ENCODE measurements at regions not wholly inside any gene's neighbourhood (a gene's known extent, or its start where the extent isn't known, plus 50 kb on each side); places are given as distances from the start of the nearest gene placed in this dataset.

DNA sequence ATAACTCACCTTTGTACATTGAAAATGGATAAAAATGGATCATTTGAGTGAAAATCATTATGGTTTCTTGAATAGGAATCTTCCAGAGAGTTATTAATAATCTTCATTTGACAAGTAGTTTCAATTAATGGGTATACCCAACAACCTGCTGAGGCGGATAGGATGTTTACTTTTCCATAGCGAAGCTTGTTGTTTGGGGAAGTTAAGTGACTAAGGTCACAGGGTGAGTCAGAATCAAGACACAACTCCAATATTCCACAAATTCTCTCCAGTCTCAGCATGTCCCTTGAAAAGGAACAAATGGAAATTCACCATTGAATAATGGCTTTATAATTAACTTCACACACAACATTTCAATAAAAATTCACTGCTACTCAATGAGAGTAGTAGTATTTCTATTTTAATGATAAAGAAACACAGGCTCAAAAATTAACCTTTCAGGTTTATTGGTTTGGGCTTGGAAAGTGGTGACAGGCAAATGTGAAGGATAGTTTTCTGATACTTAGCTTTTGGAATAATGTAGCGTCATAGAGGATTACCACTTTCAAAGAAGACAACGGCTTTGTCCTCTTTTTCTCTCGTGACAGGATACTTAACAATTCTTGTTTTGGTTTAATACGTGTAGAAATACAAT is 211.3 kb downstream of the GPD2 start:
- DNase-seq = no peak

DNA sequence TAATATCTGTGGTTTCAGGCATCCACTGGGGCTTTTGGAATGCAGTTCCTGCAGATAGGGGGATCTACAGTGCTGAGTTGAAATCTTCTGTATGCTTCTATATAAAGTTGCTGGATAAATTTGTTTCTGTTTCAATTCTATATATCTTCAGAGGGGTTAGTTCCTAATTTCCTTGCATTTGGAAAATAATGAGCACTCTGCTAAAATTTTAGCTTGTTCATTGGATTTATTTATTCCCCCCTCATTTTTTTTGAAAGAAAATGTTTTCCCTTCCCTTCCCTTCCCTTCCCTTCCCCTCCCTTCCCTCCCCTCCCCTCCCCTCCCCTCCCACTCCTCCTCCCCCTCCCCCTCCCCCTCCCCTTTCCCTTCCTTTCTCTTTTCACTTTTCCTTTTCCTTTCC is 212.3 kb downstream of the GPD2 start:
- no peak for DNase-seq

DNA sequence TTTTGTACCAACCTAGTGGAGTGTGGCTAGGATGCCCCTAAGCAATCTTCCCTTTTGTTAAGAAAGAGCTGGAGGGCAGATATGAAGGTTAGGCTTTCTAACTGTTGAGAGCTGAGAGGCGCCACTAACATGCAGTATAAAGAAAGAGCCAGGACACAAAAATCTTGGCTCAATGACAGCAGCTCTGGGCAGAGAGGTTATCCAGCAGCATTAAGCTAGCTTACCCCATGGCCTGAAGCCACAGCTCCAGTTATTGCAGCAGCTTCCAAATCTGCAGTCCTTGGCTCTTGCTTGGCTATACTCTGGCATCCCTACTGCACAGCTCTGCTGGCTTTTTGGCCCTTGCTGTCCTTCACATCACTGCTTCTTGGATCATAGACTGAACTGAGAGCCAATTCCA is 213.4 kb downstream of the GPD2 start:
- DNase-seq = no peak

DNA sequence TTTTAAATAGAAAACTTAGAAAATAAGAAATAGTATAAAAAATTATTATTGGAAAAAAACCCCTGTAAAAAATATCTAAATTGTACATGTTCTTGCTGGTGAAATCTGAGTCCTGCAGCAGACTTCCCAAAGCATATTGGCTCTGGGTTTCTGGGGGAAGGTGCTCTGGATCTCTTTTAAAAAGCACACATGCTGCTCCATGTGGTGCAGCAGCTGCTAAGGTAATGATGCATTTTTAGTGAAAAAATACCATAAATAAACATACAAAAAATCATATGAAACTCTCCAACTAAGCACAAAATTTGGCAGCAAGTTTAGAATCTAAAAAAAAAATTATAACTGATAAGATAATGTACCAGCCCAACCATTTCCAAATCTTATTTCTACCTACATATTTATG is 216.5 kb downstream of the GPD2 start:
- no peak for DNase-seq

DNA sequence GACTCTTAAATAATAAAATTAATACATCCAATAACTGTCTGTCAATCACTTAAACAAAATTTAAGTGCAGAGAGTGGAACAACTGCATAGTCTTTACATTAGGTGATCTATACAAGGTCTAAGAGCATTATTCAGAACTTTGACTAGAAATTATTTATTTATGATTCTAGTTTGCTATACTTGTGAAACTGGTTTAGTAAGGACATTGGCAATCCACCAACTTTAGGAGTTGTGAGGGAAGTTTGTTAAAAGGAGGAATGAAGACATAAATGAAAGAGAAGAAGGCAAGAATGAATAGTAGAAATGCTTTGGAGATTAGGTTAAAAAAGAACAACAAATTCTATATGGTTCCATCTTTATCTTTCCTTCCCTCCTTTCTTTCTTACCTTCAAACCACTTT is 217.5 kb downstream of the GPD2 start:
- DNase-seq = no peak

DNA sequence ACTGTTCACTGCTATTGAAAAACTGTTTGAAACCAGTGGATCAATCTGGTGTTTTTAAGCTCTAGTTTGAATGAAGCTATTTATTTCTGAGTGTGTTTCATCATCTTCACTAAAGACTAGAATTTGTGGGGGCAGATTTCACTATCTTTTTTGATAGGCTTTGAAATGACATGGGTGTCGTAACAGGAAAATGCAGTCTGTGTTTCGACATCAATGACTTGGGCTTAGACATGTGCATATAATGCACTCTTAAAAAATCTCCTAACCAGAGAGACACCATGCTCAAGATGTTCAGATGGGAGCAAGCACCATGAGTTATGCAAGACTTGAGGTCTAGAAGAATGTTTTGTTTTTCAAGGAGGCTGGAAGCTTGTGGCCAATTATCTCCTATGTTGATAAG is 221.6 kb downstream of the GPD2 start:
- peak; percentile 34 for DNase-seq

DNA sequence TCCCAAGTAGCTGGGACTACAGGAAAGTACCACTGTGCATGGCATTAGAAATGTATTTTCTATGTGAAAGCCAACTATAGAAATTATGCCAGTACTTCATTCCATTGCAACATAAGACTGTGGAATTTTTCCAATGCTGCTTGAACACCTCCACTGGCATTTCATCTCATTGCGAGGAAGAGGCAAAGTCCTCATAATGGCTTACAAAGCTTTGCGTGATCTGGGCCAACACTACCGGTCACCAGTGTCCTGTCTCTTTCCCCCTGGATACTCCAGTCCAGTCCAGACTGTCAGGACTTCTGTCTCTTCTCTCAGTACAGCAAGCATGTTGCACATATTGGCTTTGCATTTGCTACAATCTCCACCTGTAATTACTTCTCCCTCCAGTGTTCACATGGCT is 223.5 kb downstream of the GPD2 start:
- DNase-seq = no peak

DNA sequence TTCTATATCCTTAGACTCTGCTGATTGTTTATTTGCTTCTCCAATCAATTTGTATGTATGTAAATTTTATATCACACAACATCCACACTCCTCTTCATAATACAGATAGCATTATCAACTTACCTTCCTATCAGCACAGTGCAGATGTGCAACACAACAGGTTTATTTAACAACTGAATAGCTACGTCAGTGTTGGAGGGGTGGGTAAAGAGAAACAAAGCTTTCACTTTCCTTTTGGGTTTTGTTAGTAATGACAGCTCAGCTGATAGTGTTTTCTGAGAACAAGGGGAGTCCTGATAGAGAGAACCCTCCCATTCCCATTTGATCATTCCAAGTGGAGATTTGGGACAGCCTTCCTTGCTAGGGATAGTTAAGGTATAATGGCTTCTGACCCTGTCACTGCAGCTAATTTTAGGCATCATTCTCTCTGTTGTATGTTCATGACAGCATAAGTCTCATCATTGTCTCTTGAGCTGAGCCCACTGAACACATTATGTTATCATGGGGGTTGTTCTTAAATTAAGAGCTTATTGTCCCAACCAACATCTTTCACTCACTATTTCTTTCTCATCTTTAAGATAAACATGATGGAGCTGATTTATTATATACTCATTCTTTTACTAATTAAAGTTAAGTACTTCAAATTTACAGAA is 227.7 kb downstream of the GPD2 start:
- no peak for DNase-seq

DNA sequence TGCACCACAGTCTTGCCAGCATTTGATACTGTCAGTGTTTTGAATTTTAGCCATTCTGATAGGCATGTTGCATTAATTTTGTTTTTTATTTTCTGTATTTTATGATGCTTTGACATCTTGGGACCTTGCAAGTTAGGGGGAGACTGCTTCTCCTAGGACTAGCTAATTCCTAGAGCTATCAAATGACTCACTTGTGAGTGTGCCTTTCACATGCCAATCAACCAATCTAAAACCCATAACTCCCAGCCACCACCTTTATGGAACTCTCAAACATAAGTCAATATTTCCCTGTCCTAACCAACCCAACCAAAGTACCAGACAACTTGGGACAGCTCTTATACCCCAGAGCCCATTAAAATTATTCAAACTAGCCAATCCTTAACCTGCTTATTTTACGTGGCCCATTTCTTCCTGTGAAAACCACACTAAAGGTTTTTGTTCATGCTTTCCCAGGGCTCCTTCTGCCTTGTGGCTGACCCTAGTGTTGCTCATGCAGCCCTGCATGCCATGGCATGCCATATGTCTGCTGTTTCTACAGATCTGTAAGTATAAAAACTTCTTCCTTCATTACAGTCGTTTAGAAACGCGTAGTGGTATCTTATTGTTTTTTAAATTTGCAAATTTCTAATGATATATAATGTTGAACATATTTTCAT is 230.1 kb downstream of the GPD2 start:
- DNase-seq = no peak

DNA sequence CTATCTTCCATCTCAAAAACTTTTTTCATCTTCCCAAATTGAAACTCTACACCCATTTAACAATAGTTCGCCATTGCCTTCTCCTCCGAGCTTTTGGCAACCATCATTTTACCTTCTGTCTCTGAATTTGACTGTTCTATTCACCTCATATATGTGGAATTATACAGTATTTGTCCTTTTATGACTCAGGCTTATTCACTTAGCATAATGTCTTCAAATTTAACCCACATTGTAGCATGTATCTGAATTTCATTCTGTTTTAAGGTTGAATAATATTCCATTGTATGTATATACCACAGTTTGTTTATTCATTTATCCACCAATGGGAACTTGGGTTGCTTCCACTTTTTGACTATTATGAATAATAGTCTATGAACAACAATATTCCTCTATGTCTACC is 233.9 kb downstream of the GPD2 start:
- DNase-seq = no peak

DNA sequence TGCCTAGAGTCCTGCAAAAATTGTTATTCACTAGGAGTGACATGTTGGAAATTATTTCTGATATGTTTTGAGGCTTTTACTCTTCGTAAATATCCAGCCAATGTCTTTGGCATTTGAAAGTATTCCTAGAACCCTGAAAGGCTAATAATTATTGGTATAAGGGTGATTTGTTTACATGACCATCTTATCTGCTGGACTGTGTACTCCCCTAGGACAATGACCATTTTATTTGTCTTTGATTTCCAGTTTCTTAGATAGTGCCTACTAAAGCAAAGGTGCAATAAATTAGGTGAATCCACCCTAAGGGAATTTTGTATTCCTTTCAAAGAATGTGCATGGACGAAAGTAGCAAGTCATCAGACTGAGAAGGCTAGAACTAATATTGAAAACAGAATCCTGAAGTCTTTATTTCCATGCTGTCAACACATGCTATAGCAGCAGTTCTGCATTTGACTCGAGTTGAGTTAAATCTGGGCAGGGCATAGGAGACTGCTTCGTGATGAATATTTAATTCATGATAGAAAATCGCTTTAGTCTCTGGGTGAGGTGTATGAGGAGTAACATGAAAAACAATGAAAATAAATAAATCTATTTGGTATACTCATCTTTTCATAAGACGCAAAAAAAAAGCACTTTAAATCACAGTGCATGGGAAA is 235.7 kb downstream of the GPD2 start:
- no peak for DNase-seq

DNA sequence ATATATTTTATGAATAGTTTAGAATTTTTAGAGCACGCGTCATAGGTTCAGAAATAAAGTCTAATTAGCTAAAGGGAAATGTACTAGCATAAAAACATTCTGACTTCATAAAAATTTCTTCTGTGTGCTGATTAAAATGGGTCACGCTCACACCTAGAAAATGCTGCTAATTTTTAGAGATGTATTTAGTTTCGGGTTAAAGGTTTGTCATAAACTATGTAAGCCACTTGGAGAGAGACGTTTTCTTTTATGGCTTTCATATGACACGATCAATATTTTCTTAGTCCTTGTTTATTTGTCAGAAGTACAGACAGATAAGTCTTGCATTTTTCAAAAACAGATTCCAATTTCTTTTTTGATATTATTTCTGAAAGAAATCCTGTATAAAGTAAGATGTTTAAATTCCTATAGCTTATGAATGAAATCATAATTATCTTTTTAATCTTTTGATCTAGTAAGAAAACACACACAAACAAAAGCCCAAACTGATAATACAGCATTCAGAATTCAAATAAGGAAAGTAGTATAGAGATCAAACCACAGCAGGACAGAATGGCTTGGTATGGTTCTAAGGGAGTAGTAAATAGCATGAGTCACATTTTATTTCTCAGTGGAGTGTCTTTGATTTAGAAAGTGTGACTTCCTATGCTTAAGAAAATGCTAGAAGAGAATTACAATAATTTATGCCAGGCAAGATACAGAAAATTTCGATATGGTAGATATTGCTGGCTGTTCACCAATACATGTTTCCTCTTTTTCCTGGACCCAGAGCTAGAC is 236.6 kb downstream of the GPD2 start:
- DNase-seq = no peak

DNA sequence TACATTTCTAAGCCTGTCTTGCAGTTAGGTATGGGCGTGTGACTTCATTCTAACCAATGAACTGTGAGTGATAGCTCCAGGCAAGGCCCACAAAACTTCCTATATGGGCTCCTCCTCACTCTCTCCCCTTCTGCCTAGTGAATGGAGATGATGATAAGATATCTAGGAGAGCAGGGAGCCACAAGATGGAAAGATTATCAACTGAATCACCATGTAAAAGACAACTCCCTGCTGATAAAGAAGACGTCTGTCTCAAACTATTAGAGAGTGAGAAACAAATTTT is 237.1 kb downstream of the GPD2 start:
- DNase-seq = no peak

DNA sequence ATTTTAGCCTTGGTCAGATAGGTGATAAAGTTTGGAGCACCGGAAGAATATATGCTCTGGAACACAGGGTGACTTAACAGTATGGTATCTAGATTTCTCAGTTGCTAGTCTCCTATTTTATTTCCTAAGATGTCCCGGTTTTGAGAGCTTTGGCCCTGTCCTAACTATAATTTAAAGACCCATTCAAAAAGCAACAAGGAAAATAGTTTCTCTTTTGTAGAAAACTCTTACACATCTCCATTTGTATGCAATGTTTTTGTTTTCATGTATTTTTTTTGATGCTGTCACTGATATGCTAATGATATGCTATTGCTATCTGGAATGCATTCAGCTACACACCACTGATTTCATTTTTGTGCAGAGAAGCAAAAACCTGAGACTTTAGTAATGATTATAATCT is 237.8 kb downstream of the GPD2 start:
- DNase-seq = no peak

DNA sequence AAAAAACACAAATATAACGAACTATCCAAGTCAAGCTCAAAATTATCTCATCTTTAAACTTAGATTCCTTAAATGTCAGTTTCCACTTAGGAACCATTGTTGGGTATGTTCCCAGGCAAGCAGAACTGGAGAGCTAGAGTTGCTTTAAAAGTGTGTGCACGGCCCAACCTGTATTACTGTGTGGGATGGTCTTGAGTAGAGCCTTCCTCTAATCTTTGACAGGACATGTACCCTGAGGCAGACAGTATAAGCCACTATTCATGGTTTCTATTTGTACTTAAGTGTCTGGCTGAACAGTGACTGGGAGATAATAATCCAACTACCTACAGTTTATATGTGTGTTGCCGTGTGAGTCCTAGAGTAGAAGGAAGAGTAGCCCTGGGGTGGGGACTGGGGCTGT is 239.7 kb downstream of the GPD2 start:
- DNase-seq = no peak

DNA sequence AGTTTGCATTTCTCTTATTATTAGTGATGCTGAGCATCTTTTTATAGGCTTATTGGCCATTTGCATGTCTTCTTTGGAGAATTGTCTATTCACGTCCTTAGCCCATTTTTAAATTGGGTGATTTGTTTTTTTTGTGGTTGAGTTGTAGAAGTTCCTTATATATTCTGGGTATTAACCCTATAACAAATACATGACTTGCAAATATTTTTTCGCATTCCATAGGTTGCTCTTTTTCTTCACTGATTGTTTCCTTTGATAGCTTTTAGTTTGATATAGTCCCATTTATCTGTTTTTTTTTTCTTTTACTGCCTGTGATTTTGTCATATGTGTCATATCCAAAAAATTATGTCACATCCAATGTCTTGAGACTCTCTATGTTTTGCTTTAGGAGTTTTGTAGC is 243.6 kb downstream of the GPD2 start:
- DNase-seq = no peak

DNA sequence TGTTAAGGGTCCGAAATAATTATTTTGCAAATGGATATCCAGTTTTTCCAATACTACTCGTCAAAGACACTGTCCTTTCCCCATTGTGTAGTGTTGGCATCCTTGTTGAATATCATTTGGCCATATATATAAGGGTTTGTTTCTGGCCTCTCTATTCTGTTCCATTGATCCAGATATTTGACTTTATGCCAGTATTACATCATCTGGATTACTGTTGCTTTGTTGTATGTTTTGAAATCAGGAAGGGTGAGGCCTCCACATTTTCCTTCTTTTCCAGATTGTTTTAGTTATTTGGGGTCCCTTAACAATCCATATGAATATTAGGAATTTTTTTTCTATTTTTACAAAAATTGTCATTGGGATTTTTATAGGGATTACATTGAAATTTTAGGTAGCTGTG is 244.1 kb downstream of the GPD2 start:
- DNase-seq = no peak

DNA sequence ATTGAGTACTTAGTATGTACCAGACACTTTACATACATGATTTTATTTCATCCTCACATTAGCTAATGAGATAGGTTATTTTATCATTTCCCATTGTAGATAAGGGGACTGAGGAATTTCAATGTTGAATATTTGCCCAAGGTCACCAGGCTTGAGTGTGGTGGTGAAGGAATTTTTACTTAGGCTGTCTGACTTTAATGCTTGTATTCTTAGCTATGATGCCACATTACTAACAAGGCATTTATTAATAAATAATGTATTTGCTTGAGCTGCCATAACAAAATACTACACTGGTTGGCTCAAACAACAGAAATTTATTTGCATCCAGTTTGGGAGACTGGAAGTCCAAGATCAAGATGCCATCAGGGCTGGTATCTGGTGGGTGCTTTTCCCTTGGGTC is 250.9 kb downstream of the GPD2 start:
- DNase-seq = no peak

DNA sequence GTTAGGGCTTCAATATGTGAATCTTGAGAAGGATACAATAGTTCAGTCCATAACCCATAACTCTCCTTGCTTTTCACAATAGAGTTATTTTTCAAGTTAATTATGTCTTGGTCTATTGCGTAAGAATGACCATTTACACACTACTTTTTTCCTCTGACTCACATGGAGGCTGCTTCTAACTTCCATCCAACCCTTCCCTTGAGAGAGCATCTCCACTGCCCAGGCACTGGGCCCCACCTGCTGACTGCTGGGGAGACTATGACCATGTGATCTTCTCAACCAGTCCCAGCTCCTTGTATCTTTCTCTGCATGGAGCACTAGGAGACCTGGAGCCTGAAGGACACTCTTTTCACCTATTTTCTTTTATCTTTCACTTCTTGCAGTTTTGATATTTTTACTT is 251.5 kb downstream of the GPD2 start:
- no peak for DNase-seq

DNA sequence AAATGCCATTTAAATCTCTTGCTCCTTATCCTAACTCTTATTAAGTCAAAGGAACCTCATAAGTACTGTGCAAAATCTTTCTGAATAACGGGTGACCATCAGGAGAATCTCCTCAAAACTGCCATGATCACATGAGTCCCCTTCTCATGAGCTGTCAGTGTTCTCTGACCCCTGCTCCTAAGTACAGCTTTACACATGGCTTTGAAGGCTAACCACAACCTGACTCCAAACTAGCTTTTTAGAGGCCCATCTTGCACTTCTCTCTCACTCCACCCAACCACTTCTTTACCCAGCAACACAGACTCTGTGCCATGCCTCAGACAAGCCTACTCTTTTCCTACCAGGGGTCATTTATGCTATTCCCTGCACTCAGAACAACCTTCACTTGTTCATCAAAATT is 253.8 kb downstream of the GPD2 start:
- DNase-seq = no peak

DNA sequence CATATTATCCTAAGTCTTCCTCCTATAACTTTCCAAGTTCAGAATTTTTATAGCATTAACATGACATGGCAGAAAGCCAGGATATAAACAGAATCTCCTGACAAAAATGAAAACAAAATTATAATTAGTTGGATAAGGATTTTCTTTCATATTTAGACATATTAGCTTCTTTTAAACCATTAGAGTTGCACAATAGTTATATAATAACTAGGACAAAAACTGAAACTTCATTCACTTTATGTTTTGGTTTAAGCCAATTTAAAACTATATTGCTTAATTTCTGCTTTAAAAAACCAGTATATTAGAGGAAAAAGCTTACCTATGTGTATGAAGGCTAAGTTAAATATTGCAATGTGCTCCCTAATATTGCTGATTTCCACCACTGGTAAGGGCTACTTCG is 254.8 kb downstream of the GPD2 start:
- no peak for DNase-seq

DNA sequence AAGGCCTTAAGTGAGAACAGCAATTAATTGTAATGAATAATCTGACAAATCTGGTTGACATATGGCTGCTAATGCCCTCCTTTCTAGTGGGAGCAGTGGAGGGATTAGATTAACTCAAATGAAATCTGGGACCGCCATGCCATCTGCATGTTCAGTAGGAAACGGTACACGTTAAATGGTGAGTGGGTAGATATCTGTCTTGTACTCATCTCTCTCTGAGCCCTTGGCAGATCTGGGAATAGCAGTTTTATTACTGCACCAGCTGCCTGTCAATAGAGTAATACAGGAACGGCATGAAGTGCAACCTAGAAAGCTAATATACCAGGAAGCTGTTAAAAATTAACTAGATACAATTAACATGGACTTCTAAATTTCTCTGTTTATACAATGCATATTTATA is 258.8 kb downstream of the GPD2 start:
- DNase-seq = no peak

DNA sequence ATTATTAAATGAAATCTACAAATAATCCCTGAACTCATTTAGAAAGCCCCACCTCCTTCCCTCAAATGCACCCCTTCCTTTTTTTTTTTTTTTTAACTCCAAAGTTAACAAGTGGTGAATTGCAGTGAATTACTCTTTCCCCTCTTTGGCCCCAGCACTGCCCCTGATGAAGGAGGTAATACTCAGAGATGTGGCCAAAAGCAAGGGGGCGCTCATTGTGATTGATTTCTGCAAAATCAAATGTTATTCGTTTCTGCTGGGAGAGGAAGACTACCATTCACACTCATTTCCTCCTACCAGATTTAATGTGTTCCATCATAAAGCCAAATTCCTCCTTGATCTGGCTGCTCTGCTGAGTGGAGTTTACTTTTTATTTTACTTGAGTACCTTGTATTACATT is 259.4 kb downstream of the GPD2 start:
- DNase-seq = no peak

DNA sequence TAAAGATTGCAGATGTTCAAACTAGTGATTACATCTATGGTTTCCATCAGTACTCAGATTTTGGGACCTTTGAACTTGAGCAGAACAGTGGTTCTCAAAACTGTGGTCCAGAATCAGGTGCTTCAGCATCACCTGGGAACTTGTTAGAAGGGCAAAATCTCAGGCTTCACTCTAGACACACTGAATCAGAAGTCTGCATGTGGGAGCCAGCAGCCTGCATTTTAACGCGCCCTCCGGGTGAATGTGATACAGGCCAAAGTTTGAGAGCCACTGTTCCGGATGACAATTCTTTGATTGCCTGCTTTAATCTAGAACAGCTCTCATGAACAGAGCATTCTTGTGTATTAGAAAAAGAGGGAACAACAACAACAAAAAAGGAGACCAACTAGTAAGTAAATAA is 261.7 kb downstream of the GPD2 start:
- no peak for DNase-seq
